Activated CD8-positive, alpha-beta memory T cell treated with anti-CD3 and anti-CD28 coated beads for 36 hours (primary cell): ENCODE measurements at regions not wholly inside any gene's neighbourhood (a gene's known extent, or its start where the extent isn't known, plus 50 kb on each side); places are given as distances from the start of the nearest gene placed in this dataset.
"Not testable (repeated sequence)": the region's sequence is repeated elsewhere in the genome, so short reads cannot be mapped to it uniquely, and the experiment has no call there.

ENCODE experiments used
- CTCF ChIA-PET: fragments of 350-600 bp; sonication (Branson Sonifier 250); formaldehyde crosslinking; loops from one replicate; lab custom pipeline; 2021; ENCODE audit warnings: antibody characterized with exemption; lab: Charles Lee
- POLR2A ChIA-PET: fragments of 350-600 bp; sonication (Branson Sonifier 250); formaldehyde crosslinking; loops from one replicate; lab custom pipeline; 2021; ENCODE audit warnings: antibody characterized with exemption; lab: Charles Lee

DNA sequence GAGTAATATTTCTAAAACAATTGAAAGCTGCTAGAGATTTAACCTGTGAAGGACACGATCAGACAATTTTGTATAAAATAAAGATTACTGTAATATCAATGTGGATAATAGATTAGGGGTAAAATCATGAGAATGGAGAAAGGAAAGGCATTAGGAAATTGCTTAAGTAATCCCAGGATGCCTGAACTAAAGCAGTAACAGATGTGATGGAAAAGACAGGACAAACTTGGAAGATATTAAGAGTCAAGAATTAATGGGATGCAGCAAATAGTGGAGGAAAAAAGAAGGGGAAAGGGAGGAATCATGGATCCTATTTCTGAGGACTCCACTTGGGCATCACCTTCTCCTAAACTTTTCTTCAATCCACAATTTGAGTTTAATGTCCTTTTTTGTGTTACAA is 437.1 kb upstream of the PMFBP1 start:
- POLR2A ChIA-PET: no interaction called here

DNA sequence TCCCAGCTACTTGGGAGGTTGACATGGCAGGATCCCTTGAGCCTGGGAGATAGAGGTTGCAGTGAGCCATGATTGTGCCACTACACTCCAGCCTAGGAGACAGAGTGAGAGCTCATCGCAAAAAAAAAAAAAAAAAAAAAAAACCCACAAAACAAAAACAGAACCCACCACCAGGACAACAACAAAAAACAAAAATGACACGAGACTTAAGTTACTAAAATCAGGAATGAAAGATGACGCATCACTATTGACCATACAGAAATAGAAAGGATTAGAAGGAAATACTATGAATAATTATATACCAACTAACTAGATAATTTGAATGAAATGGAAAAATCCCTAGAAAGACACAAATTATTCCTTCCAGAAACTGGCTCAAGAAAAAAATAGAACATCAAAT is 432.4 kb upstream of the PMFBP1 start:
- ChIA-PET CTCF (no interaction called here), POLR2A (no interaction called here)

More for the DNA sequence above, 437.1 kb upstream of the PMFBP1 start:
- CTCF ChIA-PET: no interaction called here

DNA sequence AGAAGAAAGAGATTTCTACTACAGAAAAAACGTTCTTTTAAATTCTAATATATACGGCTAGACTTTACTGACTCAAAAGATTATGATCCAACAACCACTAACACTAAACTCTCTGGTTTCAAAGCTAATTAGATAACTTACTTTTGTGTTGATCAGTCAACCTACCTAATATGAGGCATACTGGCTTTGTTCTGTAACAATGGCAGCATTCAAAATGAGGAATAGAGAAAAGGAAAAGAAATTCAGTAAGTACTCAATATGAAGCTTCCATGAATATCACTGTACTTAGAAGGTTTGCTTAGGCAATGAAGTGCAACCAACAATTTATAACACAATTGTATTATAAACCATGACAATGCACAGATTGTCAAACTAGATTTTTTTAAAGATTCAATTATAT is 430.5 kb upstream of the PMFBP1 start:
- ChIA-PET CTCF (interaction anchor here (0.5 kb wide), 1 partner anchor 45 kb away, joined by 3 read pairs; no protein-coding TSS in a partner anchor), POLR2A (no interaction called here)

DNA sequence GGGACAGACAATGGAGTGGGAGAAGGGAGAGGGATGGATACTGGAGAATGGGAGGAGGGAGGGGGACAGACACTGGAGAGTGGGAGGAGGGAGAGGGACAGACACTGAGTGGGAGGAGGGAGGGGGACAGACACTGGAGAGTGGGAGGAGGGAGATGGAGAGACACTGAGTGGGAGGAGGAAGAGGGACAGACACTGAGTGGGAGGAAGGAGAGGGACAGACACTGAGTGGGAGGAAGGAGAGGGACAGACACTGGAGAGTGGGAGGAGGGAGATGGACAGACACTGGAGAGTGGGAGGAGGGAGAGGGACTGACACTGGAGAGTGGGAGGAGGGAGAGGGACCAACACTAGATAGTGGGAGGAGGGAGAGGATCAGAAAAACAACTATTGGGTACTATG is 426.7 kb upstream of the PMFBP1 start:
- CTCF ChIA-PET: no interaction called here
- POLR2A ChIA-PET: no interaction called here

DNA sequence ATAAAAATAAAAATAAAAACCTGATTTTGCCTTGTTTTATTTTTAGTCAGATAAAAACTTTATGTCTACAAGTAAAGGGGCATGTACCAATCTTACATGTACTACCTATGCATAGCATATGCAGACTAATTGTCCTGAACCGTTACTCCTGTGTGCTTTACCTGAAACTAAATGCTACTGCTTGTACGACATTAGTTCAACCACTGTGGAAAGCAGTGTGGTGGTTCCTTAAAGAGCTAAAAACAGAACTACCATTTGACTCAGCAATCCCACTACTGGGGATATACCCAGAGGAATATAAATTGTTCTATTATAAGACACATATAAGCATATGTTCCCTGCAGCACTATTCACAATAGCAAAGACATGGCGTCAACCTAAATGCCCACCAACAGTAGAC is 426.0 kb upstream of the PMFBP1 start:
- POLR2A ChIA-PET: no interaction called here
- CTCF ChIA-PET: no interaction called here

DNA sequence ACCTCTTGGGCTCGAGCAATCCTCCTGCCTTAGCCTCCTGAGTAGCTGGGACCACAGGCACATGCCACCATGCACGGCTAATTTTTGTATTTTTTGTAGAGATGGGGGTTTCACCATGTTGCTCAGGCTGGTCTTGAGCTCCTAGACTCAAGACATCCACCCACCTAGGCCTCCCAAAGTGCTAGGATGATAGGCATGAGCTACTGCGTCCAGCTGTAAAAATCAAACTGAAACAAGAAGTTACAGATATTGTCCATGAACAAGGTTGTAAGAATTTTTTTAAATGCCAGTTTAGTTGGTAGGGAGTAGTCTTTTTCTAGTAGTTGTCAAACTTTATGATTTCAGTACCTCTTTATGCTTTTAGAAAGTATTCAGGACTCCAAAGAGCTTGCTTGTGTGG is 424.4 kb upstream of the PMFBP1 start:
- ChIA-PET CTCF (no interaction called here), POLR2A (no interaction called here)

DNA sequence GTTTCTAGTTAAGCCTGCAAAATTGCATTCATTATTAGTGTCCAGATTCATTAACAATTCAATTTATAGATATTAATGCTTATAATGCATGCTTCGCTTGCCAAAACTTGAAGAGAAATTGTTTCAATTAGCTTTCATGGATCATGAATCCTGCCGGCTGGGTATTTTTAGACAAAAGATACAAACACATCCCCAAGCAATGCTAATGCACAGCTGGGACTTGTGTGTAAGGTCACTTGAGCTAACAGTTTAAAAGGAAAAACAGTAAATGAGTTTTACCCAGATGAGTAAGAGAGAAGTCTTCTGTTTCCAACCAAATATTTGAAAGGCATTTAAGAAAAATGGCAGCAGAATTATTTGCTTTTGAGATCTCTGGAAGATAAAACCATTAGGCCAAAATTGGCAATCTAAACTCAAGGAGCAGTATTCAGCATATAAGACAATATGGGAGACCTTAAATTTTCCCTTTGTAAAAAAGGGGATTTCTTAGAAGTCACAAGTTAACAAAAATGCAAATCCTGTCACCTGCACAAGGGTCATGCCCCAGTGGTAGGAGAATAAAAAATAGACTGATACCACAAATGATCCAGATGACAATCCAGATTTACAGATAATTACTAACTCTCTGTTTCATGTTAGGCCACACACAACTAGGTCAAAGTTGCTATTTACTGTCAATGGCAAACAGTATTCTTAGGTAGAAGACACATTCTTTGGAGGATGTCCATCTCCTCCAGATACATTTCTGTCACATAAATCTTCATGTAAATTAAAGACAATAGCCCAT is 418.4 kb upstream of the PMFBP1 start:
- POLR2A ChIA-PET: no interaction called here
- CTCF ChIA-PET: no interaction called here

DNA sequence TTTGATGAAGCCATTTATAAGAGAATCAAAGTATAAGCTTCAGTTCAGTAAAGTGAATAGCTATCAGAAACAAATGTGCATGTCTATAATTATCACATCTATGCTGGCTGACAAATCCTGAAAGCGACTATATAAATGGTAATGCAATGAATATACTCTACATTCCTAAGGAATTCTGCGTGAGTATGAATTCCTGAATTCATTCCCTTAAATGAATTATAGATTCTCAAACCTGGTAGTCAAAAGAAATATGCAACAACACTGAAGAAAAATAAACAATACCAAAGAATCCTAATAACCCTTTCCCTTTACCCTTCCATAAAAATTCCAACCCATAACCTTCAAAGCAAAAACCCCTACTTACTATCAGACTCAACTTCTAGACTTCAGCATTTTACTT is 416.6 kb upstream of the PMFBP1 start:
- CTCF ChIA-PET: no interaction called here
- POLR2A ChIA-PET: no interaction called here

DNA sequence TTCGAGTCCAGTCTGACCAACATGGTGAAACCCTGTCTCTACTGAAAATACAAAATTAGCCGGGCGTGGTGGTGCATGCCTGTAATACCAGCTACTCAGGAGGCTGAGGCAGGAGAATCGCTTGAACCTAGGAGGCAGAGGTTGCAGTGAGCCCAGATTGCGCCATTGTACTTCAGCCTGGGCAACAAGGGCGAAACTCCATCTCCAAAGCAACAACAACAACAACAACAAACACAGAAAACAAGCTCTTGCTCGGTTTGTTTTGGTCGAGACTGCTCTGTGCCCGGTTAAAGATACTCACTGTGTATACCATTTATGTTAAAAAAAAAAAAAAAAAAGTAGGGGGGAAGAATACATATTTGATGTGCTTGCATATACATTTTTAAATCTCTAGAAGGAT is 406.1 kb upstream of the PMFBP1 start:
- CTCF ChIA-PET: interaction anchor here (0.7 kb wide), 1 partner anchor 371 kb away, joined by 3 read pairs; no protein-coding TSS in a partner anchor
- POLR2A ChIA-PET: not testable (repeated sequence)

DNA sequence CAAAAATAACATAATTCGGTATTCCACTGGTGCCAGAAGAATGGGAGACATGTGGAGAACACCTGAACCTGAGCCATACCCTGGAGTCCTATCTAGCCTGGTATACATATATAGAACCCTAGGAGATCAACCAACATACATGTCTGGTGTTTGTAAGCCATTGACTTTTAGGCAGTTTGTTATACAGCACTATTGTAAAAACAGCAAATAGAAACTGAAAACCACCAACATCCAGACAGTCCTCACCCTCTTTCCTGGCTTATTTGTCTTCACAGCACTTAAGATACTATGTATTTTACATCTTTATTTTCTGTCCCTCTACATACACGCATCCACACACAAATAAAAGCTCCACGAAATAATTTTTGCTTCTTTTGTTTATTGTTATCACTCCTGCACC is 404.2 kb upstream of the PMFBP1 start:
- ChIA-PET CTCF (no interaction called here), POLR2A (no interaction called here)

DNA sequence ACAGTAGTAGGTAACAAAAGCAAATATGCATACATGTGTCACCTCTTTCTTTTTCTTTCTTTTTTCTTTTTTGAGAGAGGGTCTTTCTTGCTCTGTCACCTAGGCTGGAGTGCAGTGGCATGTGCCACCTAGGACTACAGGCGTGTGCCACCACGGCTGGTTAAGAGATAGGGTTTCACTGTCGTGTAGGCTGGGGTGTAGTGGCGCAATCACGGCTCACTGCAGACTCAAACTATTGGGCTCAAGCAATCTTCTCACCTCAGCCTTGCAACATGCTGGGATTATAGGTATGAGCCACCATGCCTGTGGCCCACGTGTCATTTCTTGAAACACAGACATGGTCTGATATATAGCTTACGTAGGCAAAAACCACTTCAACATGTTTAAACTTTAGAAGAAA is 397.7 kb upstream of the PMFBP1 start:
- ChIA-PET POLR2A (no interaction called here), CTCF (no interaction called here)

DNA sequence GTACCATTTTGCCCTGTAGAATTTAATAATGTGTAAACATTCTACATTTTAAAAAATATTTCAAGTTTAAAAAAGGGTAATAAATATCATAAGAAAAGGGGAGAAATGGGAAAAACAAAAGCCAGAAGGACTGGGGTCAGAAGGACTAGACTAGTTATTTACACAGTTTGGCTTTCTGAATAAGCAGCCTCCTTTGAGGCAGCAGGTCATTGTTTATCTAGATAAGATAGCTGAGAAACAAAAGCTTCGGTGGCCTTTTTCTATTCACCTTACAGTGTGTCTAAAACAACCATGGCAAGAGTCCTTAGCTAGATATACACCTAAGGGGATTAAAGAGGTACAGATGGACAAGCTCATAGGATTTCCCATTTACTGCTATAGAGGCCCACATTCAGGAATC is 396.5 kb upstream of the PMFBP1 start:
- ChIA-PET CTCF (no interaction called here), POLR2A (no interaction called here)

DNA sequence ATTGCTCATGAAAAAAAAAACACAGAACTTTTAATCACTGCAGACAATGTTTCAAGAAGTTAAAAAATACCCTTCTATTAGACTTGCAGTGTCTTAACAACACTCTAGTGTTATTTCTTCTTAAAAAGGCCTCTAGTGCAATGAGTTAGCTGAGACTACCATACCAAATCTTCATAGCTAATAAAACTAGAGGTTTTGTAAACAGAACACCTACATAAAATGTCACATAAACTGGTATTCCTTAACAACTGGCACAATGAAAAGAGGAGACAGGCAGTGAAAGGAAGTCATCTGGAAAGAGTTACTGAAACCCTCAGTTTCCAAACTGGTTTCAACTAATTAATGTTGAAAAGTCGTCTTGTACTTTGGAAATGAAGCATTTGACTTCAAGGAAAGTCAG is 394.2 kb upstream of the PMFBP1 start:
- ChIA-PET CTCF (no interaction called here), POLR2A (no interaction called here)

DNA sequence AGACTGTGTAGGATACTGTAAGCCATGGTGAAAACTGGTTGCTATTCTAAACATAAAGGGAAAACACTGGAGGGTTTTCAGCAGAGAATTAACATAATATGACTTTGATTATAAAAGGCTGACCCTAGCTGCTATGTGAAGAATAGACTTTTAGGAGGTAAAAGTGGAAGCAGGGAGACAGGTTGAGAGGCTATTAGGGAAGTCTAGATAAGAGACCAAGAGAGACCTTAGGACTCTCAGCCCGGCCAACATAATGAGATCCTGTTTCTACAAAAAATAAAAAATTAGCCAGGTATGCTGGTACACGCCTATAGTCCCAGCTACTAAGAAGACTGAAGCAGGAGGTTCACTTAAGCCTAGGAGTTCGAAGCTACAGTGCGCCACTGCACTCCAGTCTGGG is 393.2 kb upstream of the PMFBP1 start:
- ChIA-PET POLR2A (no interaction called here), CTCF (no interaction called here)

DNA sequence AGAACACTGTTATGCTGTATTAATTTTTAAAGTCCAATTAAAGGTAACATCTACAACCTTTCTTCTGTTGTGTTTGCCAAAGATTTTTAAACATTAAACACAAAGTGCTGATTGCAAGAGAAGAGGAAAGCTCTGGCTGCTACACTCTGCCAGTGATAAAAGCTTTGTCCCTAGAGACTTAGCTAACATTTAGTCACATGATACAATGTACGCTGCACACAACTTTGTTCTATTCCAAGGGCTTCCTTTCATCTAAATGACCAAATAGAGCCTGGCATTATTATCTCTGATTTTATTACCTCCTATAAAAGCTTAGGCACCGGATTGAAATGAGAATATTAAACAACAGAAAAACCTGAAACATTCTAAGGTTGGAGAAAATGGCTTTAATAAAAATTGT is 388.7 kb upstream of the PMFBP1 start:
- ChIA-PET CTCF (no interaction called here), POLR2A (no interaction called here)

DNA sequence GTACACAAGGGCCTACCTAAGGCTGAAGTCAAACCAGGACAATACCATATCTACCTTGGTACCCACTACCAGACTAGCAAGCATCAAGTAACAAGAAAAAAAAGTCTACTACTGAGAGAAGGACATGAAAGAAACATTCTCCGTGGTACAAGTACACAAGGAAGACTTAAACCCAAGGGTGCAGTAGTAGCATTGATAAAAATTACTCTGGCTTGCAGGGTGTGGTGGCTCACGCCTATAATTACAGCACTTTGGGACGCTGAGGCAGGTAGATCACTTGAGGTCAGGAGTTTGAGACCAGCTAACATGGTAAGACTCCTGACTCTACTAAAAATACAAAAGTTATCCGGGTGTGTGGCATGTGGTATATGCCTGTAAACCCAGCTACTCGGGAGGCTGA is 386.5 kb upstream of the PMFBP1 start:
- ChIA-PET POLR2A (no interaction called here), CTCF (no interaction called here)

DNA sequence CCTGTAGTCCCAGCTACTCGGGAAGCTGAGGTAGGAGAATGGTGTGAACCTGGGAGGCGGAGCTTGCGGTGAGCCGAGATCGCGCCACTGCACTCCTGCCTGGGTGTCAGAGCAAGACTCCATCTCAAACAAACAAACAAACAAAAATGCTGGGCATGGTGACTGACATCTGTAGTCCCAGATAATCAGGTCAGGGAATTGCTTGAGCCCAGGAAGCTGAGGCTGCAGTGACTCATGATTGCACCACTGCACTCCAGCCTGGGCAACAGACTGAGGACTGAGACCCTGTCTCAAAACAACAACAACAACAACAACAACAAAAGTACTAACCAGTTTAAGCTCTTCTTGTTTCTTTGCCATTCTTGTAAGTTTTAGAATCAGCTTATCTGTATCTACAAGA is 383.0 kb upstream of the PMFBP1 start:
- ChIA-PET CTCF (no interaction called here), POLR2A (no interaction called here)

DNA sequence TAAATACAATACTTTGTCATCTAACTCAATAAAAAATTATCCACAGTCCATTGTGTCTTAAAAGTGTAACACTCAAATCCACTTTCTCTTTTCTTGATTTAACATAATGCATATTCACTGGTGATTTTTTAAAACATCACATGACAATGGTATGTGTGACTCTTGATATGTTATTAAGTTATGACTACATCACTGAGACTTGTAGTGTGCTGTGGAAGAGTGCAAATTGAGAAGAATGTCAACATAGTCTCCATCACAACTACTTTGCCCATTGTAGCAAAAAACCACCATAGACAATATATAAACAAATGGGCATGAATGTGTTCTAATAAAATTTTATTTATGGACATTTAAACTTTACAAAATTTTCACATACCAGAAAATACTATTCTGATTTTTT is 380.7 kb upstream of the PMFBP1 start:
- ChIA-PET CTCF (no interaction called here), POLR2A (no interaction called here)

DNA sequence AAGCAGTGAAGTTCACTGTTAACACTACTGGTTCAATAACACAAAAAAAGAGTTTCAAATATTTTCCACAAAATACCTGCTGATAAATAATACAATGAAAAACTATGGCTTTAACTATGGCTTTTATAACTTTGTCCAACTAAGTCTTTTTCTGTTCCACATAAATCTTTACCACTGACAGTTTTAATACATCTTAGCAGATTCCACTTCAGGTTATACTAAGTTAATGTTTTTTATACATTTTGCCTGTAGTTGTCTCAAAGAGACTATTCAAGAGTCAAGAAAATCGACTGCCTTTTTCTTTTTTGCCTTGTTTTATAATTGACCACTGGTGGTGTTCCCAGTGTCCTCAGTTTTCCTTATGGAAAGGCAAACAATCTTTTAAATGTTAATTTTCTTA is 379.7 kb upstream of the PMFBP1 start:
- CTCF ChIA-PET: no interaction called here
- POLR2A ChIA-PET: no interaction called here

DNA sequence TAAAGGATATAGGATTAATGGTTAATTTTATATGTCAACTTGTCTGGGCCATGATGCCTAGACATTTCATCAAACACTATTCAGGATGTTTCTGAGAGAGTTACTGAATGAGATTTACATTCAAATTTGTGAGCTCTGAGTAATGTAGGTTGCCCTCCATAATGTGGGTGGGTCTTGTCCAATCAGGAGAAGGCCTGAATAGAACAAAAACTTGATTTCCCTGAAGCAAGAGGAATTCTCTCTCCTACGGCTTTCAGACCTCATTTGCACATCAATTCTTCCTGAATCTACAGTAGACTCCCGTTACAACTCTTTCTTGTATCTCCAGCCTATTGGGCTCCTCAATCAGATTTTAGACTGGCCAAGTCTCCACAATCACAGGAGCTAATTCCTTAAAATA is 377.9 kb upstream of the PMFBP1 start:
- ChIA-PET POLR2A (no interaction called here), CTCF (no interaction called here)

DNA sequence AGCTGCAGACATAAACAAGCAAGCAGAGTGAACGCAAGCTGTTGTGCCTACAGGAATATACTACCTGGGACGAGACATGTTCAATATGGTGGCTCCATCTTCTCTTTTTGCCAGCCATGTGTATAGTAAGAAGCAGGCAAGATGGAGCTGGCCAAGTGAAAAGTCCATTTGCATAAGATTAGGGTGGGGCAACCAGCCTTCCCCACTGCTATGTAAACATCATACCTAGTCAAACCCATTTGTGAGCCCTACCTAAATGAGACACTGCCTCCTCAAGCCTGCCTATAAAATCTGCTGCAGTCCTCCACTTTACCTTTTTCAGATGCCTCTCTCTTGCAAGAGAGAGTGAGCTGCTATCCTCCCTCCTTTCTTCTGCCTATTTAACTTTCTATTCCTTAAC is 370.1 kb upstream of the PMFBP1 start:
- ChIA-PET POLR2A (no interaction called here), CTCF (no interaction called here)

DNA sequence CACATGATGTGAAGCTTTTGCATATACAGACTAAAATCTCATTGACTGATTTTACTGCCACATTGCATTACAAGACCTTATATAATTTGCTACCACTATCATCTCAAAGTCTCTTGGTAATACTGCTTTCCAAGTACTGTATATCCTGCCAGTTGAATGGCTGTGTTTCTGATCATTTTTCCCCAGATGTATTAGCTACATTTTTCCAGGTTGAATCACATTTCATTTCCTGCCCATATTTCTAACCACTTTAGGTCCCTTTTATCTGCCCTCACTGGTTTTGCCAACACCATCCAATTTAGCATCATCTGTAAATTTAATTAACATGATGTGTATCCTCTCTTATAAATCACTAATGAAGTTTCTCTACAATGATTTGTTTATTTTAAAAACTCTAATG is 365.7 kb upstream of the PMFBP1 start:
- POLR2A ChIA-PET: no interaction called here
- CTCF ChIA-PET: no interaction called here
